LNCAP (cell line): ENCODE measurements at regions not wholly inside any gene's neighbourhood (a gene's known extent, or its start where the extent isn't known, plus 50 kb on each side); places are given as distances from the start of the nearest gene placed in this dataset.

Source experiments
- TF ChIP-seq, protein P1 (sequence below): fragments of 450-650 bp; IDR thresholded peaks from 2 replicates; pipeline ENCODE4 v1.5.1; 2017; ENCODE audit warnings: mild to moderate bottlenecking

DNA sequence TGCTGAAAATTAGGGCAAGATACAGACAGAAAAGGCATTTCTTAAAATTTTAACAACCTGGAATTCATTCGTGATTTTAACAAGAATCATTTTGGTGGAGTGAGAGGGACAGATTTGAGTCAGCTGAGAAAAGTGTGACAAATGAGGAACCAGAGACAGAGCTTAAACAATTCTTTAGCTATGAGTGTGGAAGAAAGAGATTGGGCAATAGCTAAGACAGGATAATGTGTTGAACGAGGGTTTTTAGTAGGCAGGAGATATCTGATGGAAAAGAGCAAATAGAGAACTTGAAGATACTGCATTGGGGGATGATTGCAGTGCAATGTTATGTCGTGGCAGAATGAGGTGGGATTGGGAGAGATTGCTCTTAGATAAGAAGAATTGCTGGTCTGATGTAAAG, 164.2 kb upstream of the SPRY1 start:
- TF ChIP-seq, protein P1, sequence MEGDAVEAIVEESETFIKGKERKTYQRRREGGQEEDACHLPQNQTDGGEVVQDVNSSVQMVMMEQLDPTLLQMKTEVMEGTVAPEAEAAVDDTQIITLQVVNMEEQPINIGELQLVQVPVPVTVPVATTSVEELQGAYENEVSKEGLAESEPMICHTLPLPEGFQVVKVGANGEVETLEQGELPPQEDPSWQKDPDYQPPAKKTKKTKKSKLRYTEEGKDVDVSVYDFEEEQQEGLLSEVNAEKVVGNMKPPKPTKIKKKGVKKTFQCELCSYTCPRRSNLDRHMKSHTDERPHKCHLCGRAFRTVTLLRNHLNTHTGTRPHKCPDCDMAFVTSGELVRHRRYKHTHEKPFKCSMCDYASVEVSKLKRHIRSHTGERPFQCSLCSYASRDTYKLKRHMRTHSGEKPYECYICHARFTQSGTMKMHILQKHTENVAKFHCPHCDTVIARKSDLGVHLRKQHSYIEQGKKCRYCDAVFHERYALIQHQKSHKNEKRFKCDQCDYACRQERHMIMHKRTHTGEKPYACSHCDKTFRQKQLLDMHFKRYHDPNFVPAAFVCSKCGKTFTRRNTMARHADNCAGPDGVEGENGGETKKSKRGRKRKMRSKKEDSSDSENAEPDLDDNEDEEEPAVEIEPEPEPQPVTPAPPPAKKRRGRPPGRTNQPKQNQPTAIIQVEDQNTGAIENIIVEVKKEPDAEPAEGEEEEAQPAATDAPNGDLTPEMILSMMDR, result no peak

DNA sequence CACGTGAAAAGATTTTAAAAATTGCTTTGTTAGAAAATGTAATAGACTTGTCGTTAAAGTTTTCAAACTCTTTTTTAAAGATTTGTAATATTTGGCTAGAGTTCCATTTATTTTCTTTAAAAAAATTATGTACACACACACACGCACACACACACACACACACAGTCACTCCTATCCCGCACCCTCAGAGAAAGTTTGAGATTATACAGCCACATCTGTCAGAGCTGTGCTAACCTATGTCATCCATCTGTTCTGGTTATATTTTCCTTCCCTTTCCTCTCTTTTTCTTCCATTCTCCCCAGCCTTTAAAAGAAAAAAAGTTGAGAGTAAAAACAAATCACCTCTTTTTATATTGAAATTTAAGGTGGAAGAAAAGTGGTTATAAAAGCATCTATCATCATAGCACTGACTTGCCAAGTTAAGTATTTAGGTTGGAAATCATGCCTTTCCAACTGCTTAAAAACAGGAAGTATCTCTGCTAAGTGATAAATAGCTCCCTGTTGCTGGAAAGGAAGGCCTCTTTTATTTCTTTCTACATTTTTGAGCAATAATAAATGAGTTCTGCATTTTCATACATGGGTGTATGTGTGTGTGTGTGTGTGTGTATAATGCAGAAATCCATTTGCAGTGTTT, 163.3 kb upstream of the SPRY1 start:
- TF ChIP-seq, protein P1, result no peak

DNA sequence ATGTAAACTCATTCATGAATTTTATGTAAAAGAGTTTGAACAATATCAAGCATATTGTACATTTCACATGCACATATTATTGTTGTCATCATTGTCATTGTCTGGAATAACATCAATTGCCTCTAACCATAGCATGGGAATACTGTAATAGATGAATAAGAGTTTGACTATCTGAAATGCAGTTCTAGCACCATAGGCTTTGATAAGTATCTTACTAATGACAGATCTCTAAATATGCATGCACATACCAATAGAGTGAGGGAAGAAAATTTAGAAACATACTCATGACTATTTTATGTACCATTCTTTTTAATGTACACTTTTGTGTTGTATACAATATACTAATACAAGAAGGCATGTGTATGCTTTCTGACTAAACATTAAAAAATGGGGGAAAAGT, 161.6 kb upstream of the SPRY1 start:
- TF ChIP-seq, protein P1, result no peak

DNA sequence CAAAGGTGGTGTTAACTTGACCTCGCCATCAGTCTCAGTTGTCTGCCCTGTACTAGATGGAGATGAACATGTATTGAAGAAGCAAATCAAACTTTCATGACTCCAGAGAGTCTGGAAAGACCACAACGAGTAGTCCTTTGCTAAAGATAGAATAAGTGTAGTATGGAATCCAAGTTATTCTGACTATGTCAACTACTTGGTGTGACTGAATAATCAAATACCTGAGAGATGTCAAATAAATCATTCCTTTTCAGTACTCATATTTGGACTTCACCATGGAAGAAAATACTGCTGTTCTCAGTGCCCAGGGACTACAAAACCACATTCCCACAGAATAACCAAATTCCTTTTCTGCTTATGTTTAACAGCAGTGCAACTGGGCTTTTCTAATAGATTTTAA, 161.2 kb upstream of the SPRY1 start:
- TF ChIP-seq, protein P1, result no peak

DNA sequence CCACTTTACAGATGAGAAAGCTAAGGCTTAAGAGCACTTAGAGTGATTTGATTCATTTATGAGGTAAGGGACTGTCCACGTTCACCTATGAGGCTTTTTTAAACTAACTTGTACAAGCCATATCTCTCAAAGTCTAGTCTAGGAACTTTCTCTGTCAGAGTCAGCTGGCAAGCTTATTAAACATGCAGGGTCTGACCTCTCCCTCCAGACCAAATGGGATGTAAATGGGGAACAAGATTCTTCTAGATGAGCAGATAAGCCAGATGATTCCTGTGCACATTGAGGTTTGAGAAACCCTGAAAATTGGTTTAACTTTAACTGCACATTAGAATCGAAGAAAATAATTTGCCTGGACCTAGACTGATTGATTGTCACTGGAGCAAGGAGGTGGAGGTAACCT, 160.0 kb upstream of the SPRY1 start:
- TF ChIP-seq, protein P1, result no peak

GRCh38 chr4:123244137-123244536, 152.5 kb upstream of the SPRY1 start:
- TF ChIP-seq, protein P1, result no peak

DNA sequence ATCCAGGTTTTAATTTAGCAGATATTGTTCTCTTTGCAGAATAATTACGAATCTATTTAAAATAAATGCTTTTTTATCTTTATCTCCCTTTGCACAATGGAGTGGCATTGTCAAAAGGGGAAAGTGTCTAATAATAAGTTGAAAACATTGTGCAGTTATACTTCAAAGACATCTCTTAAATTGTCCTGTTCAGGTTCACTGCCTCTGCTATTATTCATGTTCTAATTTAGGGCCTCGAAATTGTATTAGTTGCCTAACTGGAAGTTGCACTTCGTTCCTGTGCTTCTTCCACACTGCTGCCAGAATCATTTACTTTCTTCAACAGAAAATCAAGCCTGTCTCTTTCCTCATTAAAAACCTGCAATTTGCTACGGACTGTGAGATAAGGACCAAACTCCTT, 150.5 kb upstream of the SPRY1 start:
- TF ChIP-seq, protein P1, result no peak
